HCT116 (cell line): ENCODE measurements at regions not wholly inside any gene's neighbourhood (a gene's known extent, or its start where the extent isn't known, plus 50 kb on each side); places are given as distances from the start of the nearest gene placed in this dataset.

Source experiments
- ATAC-seq: fragments of 200-7000 bp; cut with Tn5 transposase; 2 replicates; pipeline ENCODE4 v1.9.1; 2020; ENCODE audit warnings: mild to moderate bottlenecking, moderate library complexity
- BruUV-seq: library from RNA; stranded (reverse); fragments of 400-500 nt; replicated peaks from 2 replicates; lab custom pipeline; 2021; lab: Mats Ljungman, UMichigan
- CTCF ChIA-PET: fragments of 300-600 bp; sonication (Branson Sonifier 250); formaldehyde crosslinking; loops from one replicate; lab custom pipeline; 2021; ENCODE audit warnings: antibody characterized with exemption; lab: Charles Lee
- POLR2A ChIA-PET: fragments of 300-600, 350-600 bp; sonication (Branson Sonifier 250); formaldehyde crosslinking; loops from one replicate; lab custom pipeline; 2021; ENCODE audit warnings: antibody characterized with exemption; lab: Charles Lee
- RAD21 ChIA-PET, 2 experiments: fragments of 300-600 bp; sonication (Branson Sonifier 250); formaldehyde crosslinking; loops; one replicate each; lab custom pipeline; 2023; ENCODE audit warnings: low total read pairs in 2 of 2; ENCODE audit not compliant: uncharacterized antibody in 2 of 2, unreplicated experiment in 2 of 2, low non-redundant PET in 1 of 2; lab: Charles Lee
- DNase-seq: peaks from one replicate; pipeline ENCODE4 v3.0.0-alpha.2; 2010; ENCODE audit warnings: low read depth, low spot score
- H2AFZ ChIP-seq: fragments of 200-600 bp; shearing (Covaris generic), sonication (generic); 2 replicates; pipeline ENCODE4 v1.6.1; 2017; ENCODE audit warnings: low read depth, mixed run types, mixed read lengths, antibody characterized with exemption, low read length; ENCODE audit not compliant: poor library complexity, severe bottlenecking
- H3K27ac ChIP-seq: 2 replicates; pipeline ENCODE4 v1.5.1; 2012; ENCODE audit warnings: low read depth, low read length
- H3K27me3 ChIP-seq: fragments of 200-600 bp; sonication (generic); 2 replicates; pipeline ENCODE4 v1.6.1; 2016; ENCODE audit warnings: mixed run types, low read length, mixed read lengths; ENCODE audit not compliant: insufficient read depth
- H3K36me3 ChIP-seq, 2 experiments: fragments of 200-500 bp in 1 of 2; fragments of 200-600 bp in 1 of 2; sonication (Bioruptor generic) in 1 of 2; sonication (generic) in 1 of 2; 2 replicates each; pipeline versions ENCODE4 v1.5.1 to v1.6.1; 2014 to 2016; ENCODE audit warnings: low read length in 2 of 2, inconsistent platforms in 1 of 2, mixed read lengths in 1 of 2, mixed run types in 1 of 2; ENCODE audit not compliant: insufficient read depth in 2 of 2, control insufficient read depth in 1 of 2
- H3K4me1 ChIP-seq, 2 experiments: fragments of 200-600 bp in 1 of 2; sonication (generic) in 1 of 2; 2 replicates each; pipeline versions ENCODE4 v1.5.1 to v1.6.1; 2012 to 2017; ENCODE audit warnings: low read length in 2 of 2, inconsistent platforms in 1 of 2, mild to moderate bottlenecking in 1 of 2, mixed read lengths in 1 of 2, mixed run types in 1 of 2, moderate library complexity in 1 of 2; ENCODE audit not compliant: insufficient read depth in 2 of 2, control insufficient read depth in 1 of 2
- H3K4me2 ChIP-seq: fragments of 200-600 bp; sonication (generic); 2 replicates; pipeline ENCODE4 v1.6.1; 2017; ENCODE audit warnings: mixed run types, low read length, mixed read lengths
- H3K4me3 ChIP-seq, 2 experiments: fragments of 200-600 bp in 1 of 2; sonication (generic) in 1 of 2; replicated peaks in 1 of 2; 2 replicates each; pipeline ENCODE4 v1.5.1; 2011 to 2016; ENCODE audit warnings: low read length in 2 of 2, control low read depth in 1 of 2, low read depth in 1 of 2, mild to moderate bottlenecking in 1 of 2, mixed read lengths in 1 of 2, mixed run types in 1 of 2
- H3K79me2 ChIP-seq: fragments of 200-600 bp; sonication (generic); 2 replicates; pipeline ENCODE4 v1.6.1; 2017; ENCODE audit warnings: mild to moderate bottlenecking, mixed run types, low read length, moderate library complexity, mixed read lengths; ENCODE audit not compliant: insufficient read depth
- H3K9ac ChIP-seq: fragments of 200-600 bp; sonication (generic); 2 replicates; pipeline ENCODE4 v1.6.1; 2016; ENCODE audit warnings: low read length, mixed read lengths
- H3K9me2 ChIP-seq: fragments of 200-600 bp; sonication (generic), shearing (Covaris generic); 2 replicates; pipeline ENCODE4 v1.6.1; 2017; ENCODE audit warnings: mixed run types, mild to moderate bottlenecking, moderate library complexity; ENCODE audit not compliant: insufficient read depth
- H3K9me3 ChIP-seq, 2 experiments: fragments of 200-500 bp in 1 of 2; fragments of 200-600 bp in 1 of 2; sonication (Bioruptor generic) in 1 of 2; sonication (generic) in 1 of 2; 2 replicates each; pipeline ENCODE4 v1.6.1; 2014 to 2017; ENCODE audit warnings: low read length in 2 of 2, mixed read lengths in 2 of 2, inconsistent platforms in 1 of 2, low read depth in 1 of 2, mild to moderate bottlenecking in 1 of 2, mixed run types in 1 of 2, moderate library complexity in 1 of 2; ENCODE audit not compliant: control insufficient read depth in 1 of 2, insufficient read depth in 1 of 2
- H4K20me1 ChIP-seq: fragments of 200-600 bp; sonication (generic), shearing (Covaris generic); 2 replicates; pipeline ENCODE4 v1.6.1; 2017; ENCODE audit warnings: mixed run types, mild to moderate bottlenecking, moderate library complexity; ENCODE audit not compliant: insufficient read depth
- CBX3 ChIP-seq: IDR thresholded peaks from 2 replicates; pipeline ENCODE4 v1.6.1; 2012; ENCODE audit warnings: low read depth
- CEBPB ChIP-seq: IDR thresholded peaks from 2 replicates; pipeline ENCODE4 v1.6.1; 2012; ENCODE audit warnings: low read depth
- EGR1 ChIP-seq: IDR thresholded peaks from 2 replicates; pipeline ENCODE4 v1.6.1; 2012; ENCODE audit warnings: low read depth
- ELF1 ChIP-seq: IDR thresholded peaks from 2 replicates; pipeline ENCODE4 v1.6.1; 2012; ENCODE audit warnings: low read depth, borderline replicate concordance
- EZH2 ChIP-seq: fragments of 200-600 bp; sonication (generic); IDR thresholded peaks from 2 replicates; pipeline ENCODE4 v1.6.1; 2017; ENCODE audit warnings: antibody characterized with exemption, mixed run types
- FOSL1 ChIP-seq: IDR thresholded peaks from 2 replicates; pipeline ENCODE4 v1.6.1; 2012; ENCODE audit warnings: low read depth
- JUND ChIP-seq: IDR thresholded peaks from 2 replicates; pipeline ENCODE4 v1.6.1; 2012
- POLR2A ChIP-seq: IDR thresholded peaks from 2 replicates; pipeline ENCODE4 v1.7.0; 2011; ENCODE audit warnings: borderline replicate concordance; ENCODE audit not compliant: insufficient read depth, insufficient read length; ENCODE audit errors: extremely low read depth
- POLR2AphosphoS5 ChIP-seq: IDR thresholded peaks from 2 replicates; pipeline ENCODE4 v1.6.1; 2011; ENCODE audit warnings: mild to moderate bottlenecking, low read depth, low read length, moderate library complexity
- RAD21 ChIP-seq: IDR thresholded peaks from 2 replicates; pipeline ENCODE4 v1.6.1; 2012; ENCODE audit warnings: low read depth, mild to moderate bottlenecking
- SIN3A ChIP-seq: IDR thresholded peaks from 2 replicates; pipeline ENCODE4 v1.6.1; 2012; ENCODE audit warnings: low read depth
- SRF ChIP-seq: IDR thresholded peaks from 2 replicates; pipeline ENCODE4 v1.6.1; 2012; ENCODE audit warnings: low read depth
- TCF7L2 ChIP-seq: IDR thresholded peaks from 2 replicates; pipeline ENCODE4 v1.7.0; 2011; ENCODE audit warnings: borderline replicate concordance, inconsistent platforms; ENCODE audit not compliant: insufficient read depth, insufficient read length; ENCODE audit errors: extremely low read depth
- YY1 ChIP-seq: IDR thresholded peaks from 2 replicates; pipeline ENCODE4 v1.6.1; 2011; ENCODE audit warnings: low read length, low read depth, moderate library complexity, mild to moderate bottlenecking; ENCODE audit not compliant: insufficient replicate concordance; ENCODE audit errors: extremely low read depth
- ZFX ChIP-seq: fragments of 450-650 bp; IDR thresholded peaks from 2 replicates; pipeline ENCODE4 v1.6.1; 2017
- ZNF274 ChIP-seq: fragments of 200-500 bp; sonication (Bioruptor generic); IDR thresholded peaks from 2 replicates; pipeline ENCODE4 v1.6.1; 2014; ENCODE audit warnings: mild to moderate bottlenecking, low read depth, low read length, inconsistent platforms
- intact Hi-C: fragments of 100-400 bp; cut with micrococcal nuclease; formaldehyde crosslinking; loops from 2 replicates; pipeline ENCODE4 v1.10.0; 2022
- TF ChIP-seq, protein P1 (sequence below): IDR thresholded peaks from 2 replicates; pipeline ENCODE4 v1.6.1; 2012
- TF ChIP-seq, protein P2 (sequence below): IDR thresholded peaks from 2 replicates; pipeline ENCODE4 v1.6.1; 2012
- TF ChIP-seq, protein P3 (sequence below): IDR thresholded peaks from 2 replicates; pipeline ENCODE4 v1.6.1; 2012; ENCODE audit warnings: low read depth
- TF ChIP-seq, protein P4 (sequence below): IDR thresholded peaks from 2 replicates; pipeline ENCODE4 v1.6.1; 2011; ENCODE audit warnings: mild to moderate bottlenecking, low read length, moderate library complexity; ENCODE audit not compliant: insufficient replicate concordance; ENCODE audit errors: extremely low read depth

DNA sequence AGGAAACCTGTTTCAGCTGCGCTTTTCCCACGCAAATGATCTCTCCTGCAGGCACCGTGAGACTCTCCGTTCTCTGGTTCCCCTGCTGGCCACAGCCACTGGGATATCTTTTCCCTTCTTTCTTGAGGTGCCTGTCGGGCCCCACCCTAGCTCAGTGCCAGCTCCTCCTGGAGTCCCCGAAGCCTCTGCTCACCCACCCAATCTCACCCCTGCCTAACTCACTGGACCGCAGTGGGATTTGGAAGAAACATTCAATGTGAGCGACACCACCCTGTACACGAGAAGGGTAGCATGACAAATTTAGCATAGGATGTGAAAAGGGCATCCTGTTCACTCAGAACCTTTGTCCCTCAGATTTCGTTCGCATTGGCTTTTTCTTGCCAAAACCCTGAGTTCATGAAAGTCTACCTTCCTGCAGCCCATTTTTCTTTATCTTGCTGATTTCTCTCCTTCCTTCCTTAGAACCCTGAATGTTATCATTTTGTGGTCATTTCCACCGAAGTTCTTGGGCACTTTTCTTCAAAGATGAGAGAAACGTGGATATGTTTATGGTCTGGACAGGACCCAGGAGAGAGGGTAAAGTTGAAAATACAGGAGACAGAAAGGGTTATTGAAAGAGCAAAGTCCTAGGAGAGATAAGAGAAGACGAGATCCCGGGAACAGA lies 63.6 kb upstream of the ELK3 start:
- ATAC-seq (no peak), DNase-seq (no peak)
- TF ChIP-seq, protein P1, sequence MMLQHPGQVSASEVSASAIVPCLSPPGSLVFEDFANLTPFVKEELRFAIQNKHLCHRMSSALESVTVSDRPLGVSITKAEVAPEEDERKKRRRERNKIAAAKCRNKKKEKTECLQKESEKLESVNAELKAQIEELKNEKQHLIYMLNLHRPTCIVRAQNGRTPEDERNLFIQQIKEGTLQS: no peak
- TF ChIP-seq POLR2AphosphoS5: no peak
- TF ChIP-seq, protein P2, sequence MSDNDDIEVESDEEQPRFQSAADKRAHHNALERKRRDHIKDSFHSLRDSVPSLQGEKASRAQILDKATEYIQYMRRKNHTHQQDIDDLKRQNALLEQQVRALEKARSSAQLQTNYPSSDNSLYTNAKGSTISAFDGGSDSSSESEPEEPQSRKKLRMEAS: no peak
- TF ChIP-seq RAD21: no peak
- TF ChIP-seq JUND: no peak
- TF ChIP-seq, protein P3, sequence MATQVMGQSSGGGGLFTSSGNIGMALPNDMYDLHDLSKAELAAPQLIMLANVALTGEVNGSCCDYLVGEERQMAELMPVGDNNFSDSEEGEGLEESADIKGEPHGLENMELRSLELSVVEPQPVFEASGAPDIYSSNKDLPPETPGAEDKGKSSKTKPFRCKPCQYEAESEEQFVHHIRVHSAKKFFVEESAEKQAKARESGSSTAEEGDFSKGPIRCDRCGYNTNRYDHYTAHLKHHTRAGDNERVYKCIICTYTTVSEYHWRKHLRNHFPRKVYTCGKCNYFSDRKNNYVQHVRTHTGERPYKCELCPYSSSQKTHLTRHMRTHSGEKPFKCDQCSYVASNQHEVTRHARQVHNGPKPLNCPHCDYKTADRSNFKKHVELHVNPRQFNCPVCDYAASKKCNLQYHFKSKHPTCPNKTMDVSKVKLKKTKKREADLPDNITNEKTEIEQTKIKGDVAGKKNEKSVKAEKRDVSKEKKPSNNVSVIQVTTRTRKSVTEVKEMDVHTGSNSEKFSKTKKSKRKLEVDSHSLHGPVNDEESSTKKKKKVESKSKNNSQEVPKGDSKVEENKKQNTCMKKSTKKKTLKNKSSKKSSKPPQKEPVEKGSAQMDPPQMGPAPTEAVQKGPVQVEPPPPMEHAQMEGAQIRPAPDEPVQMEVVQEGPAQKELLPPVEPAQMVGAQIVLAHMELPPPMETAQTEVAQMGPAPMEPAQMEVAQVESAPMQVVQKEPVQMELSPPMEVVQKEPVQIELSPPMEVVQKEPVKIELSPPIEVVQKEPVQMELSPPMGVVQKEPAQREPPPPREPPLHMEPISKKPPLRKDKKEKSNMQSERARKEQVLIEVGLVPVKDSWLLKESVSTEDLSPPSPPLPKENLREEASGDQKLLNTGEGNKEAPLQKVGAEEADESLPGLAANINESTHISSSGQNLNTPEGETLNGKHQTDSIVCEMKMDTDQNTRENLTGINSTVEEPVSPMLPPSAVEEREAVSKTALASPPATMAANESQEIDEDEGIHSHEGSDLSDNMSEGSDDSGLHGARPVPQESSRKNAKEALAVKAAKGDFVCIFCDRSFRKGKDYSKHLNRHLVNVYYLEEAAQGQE: no peak
- TF ChIP-seq ELF1: no peak
- TF ChIP-seq SIN3A: no peak
- no peak for TF ChIP-seq POLR2A
- TF ChIP-seq EZH2: no peak
- TF ChIP-seq ZNF274: no peak
- TF ChIP-seq EGR1: no peak
- TF ChIP-seq FOSL1: no peak
- no peak for TF ChIP-seq CEBPB
- no peak for TF ChIP-seq TCF7L2
- TF ChIP-seq CBX3: no peak
- no peak for TF ChIP-seq ZFX
- TF ChIP-seq SRF: no peak
- TF ChIP-seq, protein P4, sequence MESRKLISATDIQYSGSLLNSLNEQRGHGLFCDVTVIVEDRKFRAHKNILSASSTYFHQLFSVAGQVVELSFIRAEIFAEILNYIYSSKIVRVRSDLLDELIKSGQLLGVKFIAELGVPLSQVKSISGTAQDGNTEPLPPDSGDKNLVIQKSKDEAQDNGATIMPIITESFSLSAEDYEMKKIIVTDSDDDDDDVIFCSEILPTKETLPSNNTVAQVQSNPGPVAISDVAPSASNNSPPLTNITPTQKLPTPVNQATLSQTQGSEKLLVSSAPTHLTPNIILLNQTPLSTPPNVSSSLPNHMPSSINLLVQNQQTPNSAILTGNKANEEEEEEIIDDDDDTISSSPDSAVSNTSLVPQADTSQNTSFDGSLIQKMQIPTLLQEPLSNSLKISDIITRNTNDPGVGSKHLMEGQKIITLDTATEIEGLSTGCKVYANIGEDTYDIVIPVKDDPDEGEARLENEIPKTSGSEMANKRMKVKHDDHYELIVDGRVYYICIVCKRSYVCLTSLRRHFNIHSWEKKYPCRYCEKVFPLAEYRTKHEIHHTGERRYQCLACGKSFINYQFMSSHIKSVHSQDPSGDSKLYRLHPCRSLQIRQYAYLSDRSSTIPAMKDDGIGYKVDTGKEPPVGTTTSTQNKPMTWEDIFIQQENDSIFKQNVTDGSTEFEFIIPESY: no peak
- TF ChIP-seq YY1: no peak
- Histone ChIP-seq H3K79me2 (no peaks in the 10 kb centered on the region), H3K36me3 (no peaks in the 10 kb centered on the region), H3K9ac (no peak overlapping the region), H2AFZ (no peak overlapping the region), H3K9me3 (no peaks in the 10 kb centered on the region), H3K4me1 (peaks cover 0 to 10% of the 10 kb centered on the region in 2 experiments; a peak in 1 of 4 replicates), H3K9me2 (no peaks in the 10 kb centered on the region), H3K4me2 (no peak overlapping the region), H3K4me3 (no peak overlapping the region), H3K27me3 (0 out of 2 replicates have a peak, but pooled peaks cover 6% of the 10 kb centered on the region), H3K27ac (no peak overlapping the region), H4K20me1 (no peaks in the 10 kb centered on the region)
- no TSS peak for BruUV-seq
- ChIA-PET POLR2A (no interaction called here), RAD21 (no interaction called here), CTCF (no interaction called here)
- intact Hi-C loops: loop anchor here (5.0 kb wide), 1 partner anchor 68 kb away; no protein-coding TSS in a partner anchor
